ENCODE measurements at regions not wholly inside any gene's neighbourhood (a gene's known extent, or its start where the extent isn't known, plus 50 kb on each side); places are given as distances from the start of the nearest gene placed in this dataset.
"Not testable (repeated sequence)": the region's sequence is repeated elsewhere in the genome, so short reads cannot be mapped to it uniquely, and the experiment has no call there.

DNA sequence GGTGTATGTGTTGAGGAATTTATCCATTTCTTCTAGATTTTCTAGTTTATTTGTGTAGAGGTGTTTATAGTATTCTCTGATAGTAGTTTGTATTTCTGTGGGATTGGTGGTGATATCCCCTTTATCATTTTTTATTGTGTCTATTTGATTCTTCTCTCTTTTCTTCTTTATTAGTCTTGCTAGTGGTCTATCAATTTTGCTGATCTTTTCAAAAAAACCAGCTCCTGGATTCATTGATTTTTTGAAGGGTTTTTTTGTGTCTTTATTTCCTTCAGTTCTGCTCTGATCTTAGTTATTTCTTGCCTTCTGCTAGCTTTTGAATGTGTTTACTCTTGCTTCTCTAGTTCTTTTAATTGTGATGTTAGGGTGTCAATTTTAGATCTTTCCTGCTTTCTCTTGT, 424.6 kb upstream of the PODXL start:
- not testable (repeated sequence) for TF ChIP-seq CTCF, POLR2A (IDR thresholded peaks at IDR 0.05)

Data from body of pancreas (tissue), 4 donors.